Esophagus muscularis mucosa (tissue), 3 donors: ENCODE measurements at regions not wholly inside any gene's neighbourhood (a gene's known extent, or its start where the extent isn't known, plus 50 kb on each side); places are given as distances from the start of the nearest gene placed in this dataset.

Experiments used
- POLR2AphosphoS5 ChIP-seq, 2 donors: sonication (generic); formaldehyde crosslinking; IDR thresholded peaks; one replicate each; pipeline ENCODE4 v1.6.1; 2017; ENCODE audit warnings: antibody characterized with exemption in 2 of 2
- TF ChIP-seq, protein P1 (sequence below), 3 experiments: fragments of 200-600 bp in 2 of 3; fragments of 450-650 bp in 1 of 3; sonication (generic) in 2 of 3; IDR thresholded peaks; one replicate each; pipeline ENCODE4 v1.5.1; 2017 to 2019; ENCODE audit warnings: antibody characterized with exemption in 3 of 3, mild to moderate bottlenecking in 2 of 3, moderate library complexity in 1 of 3

GRCh38 chr4:111530446-111530845 is 614.8 kb upstream of the FAM241A start:
- TF ChIP-seq, protein P1, sequence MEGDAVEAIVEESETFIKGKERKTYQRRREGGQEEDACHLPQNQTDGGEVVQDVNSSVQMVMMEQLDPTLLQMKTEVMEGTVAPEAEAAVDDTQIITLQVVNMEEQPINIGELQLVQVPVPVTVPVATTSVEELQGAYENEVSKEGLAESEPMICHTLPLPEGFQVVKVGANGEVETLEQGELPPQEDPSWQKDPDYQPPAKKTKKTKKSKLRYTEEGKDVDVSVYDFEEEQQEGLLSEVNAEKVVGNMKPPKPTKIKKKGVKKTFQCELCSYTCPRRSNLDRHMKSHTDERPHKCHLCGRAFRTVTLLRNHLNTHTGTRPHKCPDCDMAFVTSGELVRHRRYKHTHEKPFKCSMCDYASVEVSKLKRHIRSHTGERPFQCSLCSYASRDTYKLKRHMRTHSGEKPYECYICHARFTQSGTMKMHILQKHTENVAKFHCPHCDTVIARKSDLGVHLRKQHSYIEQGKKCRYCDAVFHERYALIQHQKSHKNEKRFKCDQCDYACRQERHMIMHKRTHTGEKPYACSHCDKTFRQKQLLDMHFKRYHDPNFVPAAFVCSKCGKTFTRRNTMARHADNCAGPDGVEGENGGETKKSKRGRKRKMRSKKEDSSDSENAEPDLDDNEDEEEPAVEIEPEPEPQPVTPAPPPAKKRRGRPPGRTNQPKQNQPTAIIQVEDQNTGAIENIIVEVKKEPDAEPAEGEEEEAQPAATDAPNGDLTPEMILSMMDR (IDR thresholded peaks at IDR 0.05), result no peak
- no peak for TF ChIP-seq POLR2AphosphoS5 (IDR thresholded peaks at IDR 0.05)
